IMR-90 (cell line): ENCODE measurements at regions not wholly inside any gene's neighbourhood (a gene's known extent, or its start where the extent isn't known, plus 50 kb on each side); places are given as distances from the start of the nearest gene placed in this dataset.

Experiments
- ATAC-seq: fragments of 200-7000 bp; cut with Tn5 transposase; 2 replicates; pipeline ENCODE4 v1.9.1; 2020; ENCODE audit warnings: low read depth, mild to moderate bottlenecking, moderate library complexity
- BruUV-seq: library from RNA; stranded (reverse); fragments of 400-500 nt; replicated peaks from 2 replicates; lab custom pipeline; 2021; lab: Mats Ljungman, UMichigan
- CTCF ChIA-PET: fragments of 300-600 bp; formaldehyde crosslinking; extraction: SDS; loops from one replicate; lab custom pipeline; 2021; ENCODE audit warnings: antibody characterized with exemption; lab: Yijun Ruan, JAX
- POLR2A ChIA-PET: fragments of 300-600 bp; sonication (Branson Sonifier 250); formaldehyde crosslinking; loops from one replicate; lab custom pipeline; 2022; ENCODE audit warnings: antibody characterized with exemption; ENCODE audit not compliant: unreplicated experiment; lab: Charles Lee
- DNase-seq: peaks from one replicate; pipeline ENCODE4 v3.0.0; 2013
- H2AFZ ChIP-seq: replicated peaks from 2 replicates; pipeline ENCODE3; 2013; ENCODE audit warnings: low read length, mild to moderate bottlenecking; ENCODE audit not compliant: poor library complexity
- H2AK5ac ChIP-seq: 2 replicates; pipeline ENCODE4 v1.6.1; 2013; ENCODE audit warnings: low read depth, low read length, inconsistent platforms
- H2AK9ac ChIP-seq: replicated peaks from 2 replicates; pipeline ENCODE3; 2013; ENCODE audit warnings: mild to moderate bottlenecking, low read depth, low read length, moderate library complexity; ENCODE audit not compliant: poor library complexity
- H2BK120ac ChIP-seq: 2 replicates; pipeline ENCODE4 v1.6.1; 2013; ENCODE audit warnings: low read depth, low read length, inconsistent platforms
- H2BK15ac ChIP-seq: 3 replicates; pipeline ENCODE4 v1.6.1; 2013; ENCODE audit warnings: low read depth, low read length, inconsistent platforms
- H2BK20ac ChIP-seq: 2 replicates; pipeline ENCODE4 v1.6.1; 2013; ENCODE audit warnings: low read depth, mild to moderate bottlenecking, inconsistent platforms, low read length, moderate library complexity
- H2BK5ac ChIP-seq: 2 replicates; pipeline ENCODE4 v1.6.1; 2013; ENCODE audit warnings: mild to moderate bottlenecking, low read depth, low read length, inconsistent platforms; ENCODE audit not compliant: poor library complexity, severe bottlenecking
- H3K14ac ChIP-seq: replicated peaks from 2 replicates; pipeline ENCODE4 v1.6.1; 2013; ENCODE audit warnings: low read depth, low read length, inconsistent platforms
- H3K18ac ChIP-seq: 2 replicates; pipeline ENCODE4 v1.6.1; 2013; ENCODE audit warnings: low read depth, low read length, control low read depth
- H3K23ac ChIP-seq: 2 replicates; pipeline ENCODE4 v1.6.1; 2013; ENCODE audit warnings: low read depth, low read length, inconsistent platforms
- H3K27ac ChIP-seq: 2 replicates; pipeline ENCODE4 v1.5.1; 2013; ENCODE audit warnings: mild to moderate bottlenecking, control low read depth, low read length; ENCODE audit not compliant: insufficient read depth
- H3K27me3 ChIP-seq: 2 replicates; pipeline ENCODE4 v1.6.1; 2013; ENCODE audit warnings: low read length; ENCODE audit not compliant: control insufficient read depth, insufficient read depth
- H3K36me3 ChIP-seq: 2 replicates; pipeline ENCODE4 v1.6.1; 2013; ENCODE audit warnings: low read length, mixed read lengths; ENCODE audit not compliant: control insufficient read depth, insufficient read depth
- H3K4ac ChIP-seq: 2 replicates; pipeline ENCODE4 v1.6.1; 2013; ENCODE audit warnings: low read depth, low read length, inconsistent platforms
- H3K4me1 ChIP-seq: 2 replicates; pipeline ENCODE4 v1.6.1; 2013; ENCODE audit warnings: low read length, mixed read lengths; ENCODE audit not compliant: control insufficient read depth, insufficient read depth
- H3K4me2 ChIP-seq: 2 replicates; pipeline ENCODE4 v1.6.1; 2013; ENCODE audit warnings: low read depth, mild to moderate bottlenecking, control low read depth, low read length, moderate library complexity
- H3K4me3 ChIP-seq: 2 replicates; pipeline ENCODE4 v1.5.1; 2013; ENCODE audit warnings: low read depth, mild to moderate bottlenecking, control low read depth, low read length, moderate library complexity; ENCODE audit not compliant: insufficient read depth
- H3K56ac ChIP-seq: 2 replicates; pipeline ENCODE4 v1.6.1; 2013; ENCODE audit warnings: low read length, inconsistent platforms; ENCODE audit not compliant: insufficient read depth; ENCODE audit errors: extremely low read depth
- H3K79me1 ChIP-seq, 2 experiments: 2 replicates each; pipeline ENCODE4 v1.6.1; 2013; ENCODE audit warnings: low read length in 2 of 2, inconsistent platforms in 1 of 2, low read depth in 1 of 2
- H3K9ac ChIP-seq: 2 replicates; pipeline ENCODE4 v1.6.1; 2013; ENCODE audit warnings: low read depth, low read length, control low read depth
- H3K9me1 ChIP-seq: 2 replicates; pipeline ENCODE4 v1.6.1; 2013; ENCODE audit warnings: low read length, inconsistent platforms; ENCODE audit not compliant: insufficient read depth
- H3K9me3 ChIP-seq: 2 replicates; pipeline ENCODE4 v1.6.1; 2013; ENCODE audit warnings: low read length; ENCODE audit not compliant: control insufficient read depth, insufficient read depth
- H4K20me1 ChIP-seq: 2 replicates; pipeline ENCODE4 v1.6.1; 2013; ENCODE audit warnings: low read length, inconsistent platforms; ENCODE audit not compliant: insufficient read depth
- H4K5ac ChIP-seq: 2 replicates; pipeline ENCODE4 v1.6.1; 2013; ENCODE audit warnings: mild to moderate bottlenecking, low read depth, low read length, control low read depth
- H4K8ac ChIP-seq, 2 experiments: 2 replicates each; pipeline ENCODE4 v1.6.1; 2013; ENCODE audit warnings: low read depth in 2 of 2, low read length in 2 of 2, control low read depth in 1 of 2, inconsistent platforms in 1 of 2
- H4K91ac ChIP-seq: 2 replicates; pipeline ENCODE4 v1.6.1; 2013; ENCODE audit warnings: low read depth, low read length, inconsistent platforms; ENCODE audit not compliant: insufficient read depth
- BHLHE40 ChIP-seq: fragments of 150-350 bp; IDR thresholded peaks from 2 replicates; pipeline ENCODE4 v1.6.1; 2016; ENCODE audit warnings: mild to moderate bottlenecking, low read depth, low read length
- CEBPB ChIP-seq: IDR thresholded peaks from 2 replicates; pipeline ENCODE4 v1.6.1; 2012; ENCODE audit warnings: low read depth, low read length, improper control_type of control experiment
- CHD1 ChIP-seq: IDR thresholded peaks from 2 replicates; pipeline ENCODE4 v1.6.1; 2012; ENCODE audit warnings: low read depth, low read length, improper control_type of control experiment
- FOS ChIP-seq: fragments of 150-350 bp; IDR thresholded peaks from 2 replicates; pipeline ENCODE4 v1.6.1; 2016; ENCODE audit warnings: low read depth, low read length
- MAFK ChIP-seq: IDR thresholded peaks from 2 replicates; pipeline ENCODE4 v1.6.1; 2012; ENCODE audit warnings: low read depth, low read length, improper control_type of control experiment
- MAZ ChIP-seq: IDR thresholded peaks from 2 replicates; pipeline ENCODE4 v1.6.1; 2012; ENCODE audit warnings: low read depth, mild to moderate bottlenecking, low read length, improper control_type of control experiment, moderate library complexity, borderline replicate concordance
- MXI1 ChIP-seq: IDR thresholded peaks from 2 replicates; pipeline ENCODE4 v1.6.1; 2012; ENCODE audit warnings: low read depth, mild to moderate bottlenecking, low read length, moderate library complexity, borderline replicate concordance
- NFE2L2 ChIP-seq: fragments of 150-350 bp; IDR thresholded peaks from 2 replicates; pipeline ENCODE4 v1.6.1; 2016; ENCODE audit warnings: low read depth, mild to moderate bottlenecking, low read length
- POLR2A ChIP-seq: IDR thresholded peaks from 2 replicates; pipeline ENCODE4 v1.6.1; 2012; ENCODE audit warnings: mild to moderate bottlenecking, low read depth, low read length
- RAD21 ChIP-seq: IDR thresholded peaks from 2 replicates; pipeline ENCODE4 v1.6.1; 2012; ENCODE audit warnings: low read length, improper control_type of control experiment
- RCOR1 ChIP-seq: IDR thresholded peaks from 2 replicates; pipeline ENCODE4 v1.6.1; 2012; ENCODE audit warnings: mild to moderate bottlenecking, low read length, improper control_type of control experiment; ENCODE audit not compliant: insufficient replicate concordance
- RFX5 ChIP-seq: IDR thresholded peaks from 2 replicates; pipeline ENCODE4 v1.8.0; 2012; ENCODE audit warnings: low read depth, mild to moderate bottlenecking, low read length, moderate library complexity
- SMC3 ChIP-seq: fragments of 150-350 bp; IDR thresholded peaks from 2 replicates; pipeline ENCODE4 v1.6.1; 2016; ENCODE audit warnings: low read depth, mild to moderate bottlenecking, antibody characterized with exemption, low read length, moderate library complexity
- WGBS, 2 experiments: methylation state at CpG; one replicate each; pipeline versions ENCODE4 v1.1.5 to v1.1.7; 2013; ENCODE audit warnings: missing lambda C conversion rate in 2 of 2; ENCODE audit not compliant: insufficient read length in 1 of 2; ENCODE audit errors: extremely low coverage in 2 of 2; 5-methylcytosine and 5-hydroxymethylcytosine counted together
- dilution Hi-C: fragments of 300-500 bp; cut with HindIII; formaldehyde crosslinking; loops from one replicate; pipeline ENCODE4 v1.14.3; 2018; ENCODE audit warnings: low sequenced_read_pairs; ENCODE audit not compliant: unreplicated experiment
- in situ Hi-C: fragments of 300-500 bp; cut with MboI; formaldehyde crosslinking; loops from 3 replicates; pipeline ENCODE4 v1.14.3; 2019; ENCODE audit warnings: low sequenced_read_pairs, inconsistent platforms, mixed read lengths
- intact Hi-C: fragments of 100-400 bp; cut with micrococcal nuclease; formaldehyde crosslinking; loops from 2 replicates; pipeline ENCODE4 v1.10.0; 2022
- TF ChIP-seq, protein P1 (sequence below): fragments of 150-350 bp; IDR thresholded peaks from 2 replicates; pipeline ENCODE4 v1.6.1; 2017; ENCODE audit warnings: mild to moderate bottlenecking, antibody characterized with exemption, low read length, low read depth
- TF ChIP-seq, protein P2 (sequence below): fragments of 150-350 bp; IDR thresholded peaks from 2 replicates; pipeline ENCODE4 v1.6.1; 2016; ENCODE audit warnings: low read depth, mild to moderate bottlenecking, low read length, moderate library complexity, borderline replicate concordance
- TF ChIP-seq, protein P3 (sequence below): conservative IDR thresholded peaks from 2 replicates; pipeline ENCODE4 v1.5.1; 2012; ENCODE audit warnings: mild to moderate bottlenecking, low read depth, low read length, improper control_type of control experiment

DNA sequence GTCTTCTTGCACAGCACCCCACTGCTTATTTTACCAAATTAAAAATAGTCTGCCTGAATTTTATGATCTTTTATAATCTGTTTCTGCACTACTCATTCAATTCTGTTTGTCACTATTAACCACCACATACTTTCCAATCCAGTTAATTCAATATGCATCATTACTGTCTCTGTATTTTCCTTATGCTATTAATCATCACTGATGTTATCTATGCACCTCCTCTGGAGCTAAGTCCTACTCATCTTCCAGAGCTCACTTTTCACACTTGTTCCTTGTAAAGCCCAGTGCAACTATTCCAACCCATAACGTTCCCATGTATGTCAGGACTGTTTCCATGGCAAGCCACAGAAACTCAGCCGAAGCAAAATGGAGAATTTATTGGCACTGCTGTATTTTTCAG, 713.6 kb downstream of the PLCL1 start:
- H4K8ac ChIP-seq = no peak overlapping the region
- H3K4me3 ChIP-seq = no peak overlapping the region
- in situ Hi-C loops = no loop called here
- H2AFZ ChIP-seq = no peak overlapping the region
- TF ChIP-seq RCOR1 = no peak
- TF ChIP-seq NFE2L2 = no peak
- no peak for TF ChIP-seq FOS
- TF ChIP-seq RAD21 = no peak
- TF ChIP-seq CEBPB = no peak
- no peak for TF ChIP-seq MAFK
- TF ChIP-seq, protein P1, sequence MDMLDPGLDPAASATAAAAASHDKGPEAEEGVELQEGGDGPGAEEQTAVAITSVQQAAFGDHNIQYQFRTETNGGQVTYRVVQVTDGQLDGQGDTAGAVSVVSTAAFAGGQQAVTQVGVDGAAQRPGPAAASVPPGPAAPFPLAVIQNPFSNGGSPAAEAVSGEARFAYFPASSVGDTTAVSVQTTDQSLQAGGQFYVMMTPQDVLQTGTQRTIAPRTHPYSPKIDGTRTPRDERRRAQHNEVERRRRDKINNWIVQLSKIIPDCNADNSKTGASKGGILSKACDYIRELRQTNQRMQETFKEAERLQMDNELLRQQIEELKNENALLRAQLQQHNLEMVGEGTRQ = no peak
- TF ChIP-seq, protein P2, sequence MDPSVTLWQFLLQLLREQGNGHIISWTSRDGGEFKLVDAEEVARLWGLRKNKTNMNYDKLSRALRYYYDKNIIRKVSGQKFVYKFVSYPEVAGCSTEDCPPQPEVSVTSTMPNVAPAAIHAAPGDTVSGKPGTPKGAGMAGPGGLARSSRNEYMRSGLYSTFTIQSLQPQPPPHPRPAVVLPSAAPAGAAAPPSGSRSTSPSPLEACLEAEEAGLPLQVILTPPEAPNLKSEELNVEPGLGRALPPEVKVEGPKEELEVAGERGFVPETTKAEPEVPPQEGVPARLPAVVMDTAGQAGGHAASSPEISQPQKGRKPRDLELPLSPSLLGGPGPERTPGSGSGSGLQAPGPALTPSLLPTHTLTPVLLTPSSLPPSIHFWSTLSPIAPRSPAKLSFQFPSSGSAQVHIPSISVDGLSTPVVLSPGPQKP = no peak
- no peak for TF ChIP-seq BHLHE40
- no peak for TF ChIP-seq RFX5
- TF ChIP-seq, protein P3, sequence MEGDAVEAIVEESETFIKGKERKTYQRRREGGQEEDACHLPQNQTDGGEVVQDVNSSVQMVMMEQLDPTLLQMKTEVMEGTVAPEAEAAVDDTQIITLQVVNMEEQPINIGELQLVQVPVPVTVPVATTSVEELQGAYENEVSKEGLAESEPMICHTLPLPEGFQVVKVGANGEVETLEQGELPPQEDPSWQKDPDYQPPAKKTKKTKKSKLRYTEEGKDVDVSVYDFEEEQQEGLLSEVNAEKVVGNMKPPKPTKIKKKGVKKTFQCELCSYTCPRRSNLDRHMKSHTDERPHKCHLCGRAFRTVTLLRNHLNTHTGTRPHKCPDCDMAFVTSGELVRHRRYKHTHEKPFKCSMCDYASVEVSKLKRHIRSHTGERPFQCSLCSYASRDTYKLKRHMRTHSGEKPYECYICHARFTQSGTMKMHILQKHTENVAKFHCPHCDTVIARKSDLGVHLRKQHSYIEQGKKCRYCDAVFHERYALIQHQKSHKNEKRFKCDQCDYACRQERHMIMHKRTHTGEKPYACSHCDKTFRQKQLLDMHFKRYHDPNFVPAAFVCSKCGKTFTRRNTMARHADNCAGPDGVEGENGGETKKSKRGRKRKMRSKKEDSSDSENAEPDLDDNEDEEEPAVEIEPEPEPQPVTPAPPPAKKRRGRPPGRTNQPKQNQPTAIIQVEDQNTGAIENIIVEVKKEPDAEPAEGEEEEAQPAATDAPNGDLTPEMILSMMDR = no peak
- TF ChIP-seq MAZ = no peak
- no peak for TF ChIP-seq POLR2A
- TF ChIP-seq SMC3 = no peak
- no peak for TF ChIP-seq CHD1
- no peak for TF ChIP-seq MXI1
- no peak overlapping the region for H3K4ac ChIP-seq
- BruUV-seq = no TSS peak
- ChIA-PET POLR2A (no interaction called here), CTCF (no interaction called here)
- no peak overlapping the region for H3K23ac ChIP-seq
- intact Hi-C loops = no loop called here
- H2BK120ac ChIP-seq = no peak overlapping the region
- no peak overlapping the region for H4K91ac ChIP-seq
- no peak overlapping the region for H3K14ac ChIP-seq
- no peaks in the 10 kb centered on the region for H4K20me1 ChIP-seq
- no peak overlapping the region for H2BK5ac ChIP-seq
- no peaks in the 10 kb centered on the region for H3K27me3 ChIP-seq
- H2BK15ac ChIP-seq = no peak overlapping the region
- H2AK9ac ChIP-seq = no peak overlapping the region
- WGBS, 2 experiments = no CpG with 5 or more reads among the region's 2 CpGs
- no peak overlapping the region for H2AK5ac ChIP-seq
- no peak overlapping the region for H3K4me2 ChIP-seq
- no peak overlapping the region for H2BK20ac ChIP-seq
- H3K9ac ChIP-seq = no peak overlapping the region
- H4K5ac ChIP-seq = no peak overlapping the region
- H3K56ac ChIP-seq = no peak overlapping the region
- DNase-seq = no peak
- no peaks in the 10 kb centered on the region for H3K4me1 ChIP-seq
- no peaks in the 10 kb centered on the region for H3K79me1 ChIP-seq
- H3K18ac ChIP-seq = no peak overlapping the region
- no peak for ATAC-seq
- H3K9me3 ChIP-seq = no peaks in the 10 kb centered on the region
- dilution Hi-C loops = no loop called here
- no peak overlapping the region for H3K27ac ChIP-seq
- no peaks in the 10 kb centered on the region for H3K36me3 ChIP-seq
- H3K9me1 ChIP-seq = no peaks in the 10 kb centered on the region
